GM18508 (cell line): ENCODE measurements at regions not wholly inside any gene's neighbourhood (a gene's known extent, or its start where the extent isn't known, plus 50 kb on each side); places are given as distances from the start of the nearest gene placed in this dataset.

Source experiments
- ATAC-seq: cut with Tn5 transposase; IDR thresholded peaks from one replicate; pipeline ENCODE4 v1.9.1; 2021; ENCODE audit warnings: moderate number of reproducible peaks; ENCODE audit not compliant: insufficient read depth, unreplicated experiment

- ATAC-seq, result no peak
Measured at GRCh38 chr2:215487002-215487372, 51.1 kb upstream of the FN1 start.

DNA sequence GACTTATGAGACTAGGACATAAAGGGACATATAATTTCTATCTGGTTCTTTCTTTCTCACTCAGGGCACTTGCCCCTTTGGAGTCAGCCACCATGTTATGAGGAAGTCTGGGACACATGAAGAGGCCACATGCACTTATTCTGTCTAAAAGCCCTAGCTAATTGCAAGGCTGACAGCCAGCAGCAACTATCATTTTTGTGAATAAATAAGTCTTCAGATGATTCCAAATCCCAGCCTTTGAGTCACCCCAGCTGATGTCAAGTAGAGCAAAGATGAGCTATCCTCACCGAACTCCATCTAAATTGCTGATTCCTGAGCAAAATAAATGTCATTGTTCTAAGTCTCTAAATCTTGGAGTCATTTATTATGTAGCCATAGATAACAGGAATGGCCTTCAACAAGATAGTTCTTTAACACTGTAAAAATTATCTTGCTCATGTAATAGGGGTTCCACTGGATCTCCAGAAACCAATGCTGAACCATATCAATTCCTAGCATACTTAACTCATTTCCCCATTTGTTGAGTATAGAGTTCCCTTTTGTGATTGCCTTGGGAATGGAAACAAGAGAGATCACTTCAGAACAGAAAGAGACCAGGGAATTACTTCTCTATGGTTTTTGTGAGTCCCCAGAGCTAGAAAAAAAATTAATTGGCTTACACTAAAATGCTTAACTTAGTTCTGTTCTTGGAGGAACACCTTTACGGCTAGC lies 50.6 kb upstream of the FN1 start:
- ATAC-seq, result no peak
